Upper lobe of left lung (tissue), 4 donors: ENCODE measurements at regions not wholly inside any gene's neighbourhood (a gene's known extent, or its start where the extent isn't known, plus 50 kb on each side); places are given as distances from the start of the nearest gene placed in this dataset.

ENCODE experiments used
- EP300 ChIP-seq, 4 donors: sonication (generic); formaldehyde crosslinking; IDR thresholded peaks; one replicate each; pipeline ENCODE4 v1.5.1; 2017; ENCODE audit warnings: antibody characterized with exemption in 4 of 4, control low read depth in 2 of 4
- POLR2A ChIP-seq, 4 donors: fragments of 450-650 bp; IDR thresholded peaks; one replicate each; pipeline ENCODE4 v1.5.1; 2016 to 2017; ENCODE audit warnings: antibody characterized with exemption in 4 of 4, mild to moderate bottlenecking in 2 of 4
- POLR2AphosphoS5 ChIP-seq, 2 donors: sonication (generic); formaldehyde crosslinking; IDR thresholded peaks; one replicate each; pipeline ENCODE4 v1.5.1; 2017; ENCODE audit warnings: antibody characterized with exemption in 2 of 2
- TF ChIP-seq, protein P1 (sequence below), 6 experiments: fragments of 450-650 bp in 4 of 6; fragments of 200-600 bp in 2 of 6; sonication (generic) in 2 of 6; IDR thresholded peaks; one replicate each; pipeline ENCODE4 v1.5.1; 2016 to 2019; ENCODE audit warnings: antibody characterized with exemption in 6 of 6

DNA sequence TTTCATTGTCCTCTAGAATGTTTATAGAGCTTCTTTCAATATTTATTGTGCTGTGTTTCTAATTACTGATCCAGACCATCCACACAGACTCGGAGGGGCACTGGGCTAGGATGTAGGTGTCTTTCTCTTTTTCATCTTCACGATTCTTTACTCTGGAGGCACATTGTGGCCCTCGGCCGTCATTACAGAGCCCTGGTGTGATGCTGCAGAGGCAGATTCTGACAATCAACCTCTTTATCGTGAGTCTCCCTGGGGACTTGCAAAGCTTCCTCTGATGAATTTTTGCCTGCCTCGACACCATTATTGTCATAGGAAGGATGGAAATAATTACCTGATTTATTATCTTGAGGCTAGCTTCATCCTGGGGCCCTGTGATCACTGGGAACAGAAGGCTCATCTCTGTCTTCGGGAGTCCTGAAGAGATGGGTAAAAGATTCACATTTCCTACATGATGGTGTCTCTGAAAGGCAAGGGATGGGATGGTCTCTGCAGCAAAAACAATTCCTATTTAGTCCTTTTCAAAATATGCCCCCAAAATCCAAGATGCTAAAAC is 89.4 kb downstream of the SEC16B start:
- TF ChIP-seq, protein P1, sequence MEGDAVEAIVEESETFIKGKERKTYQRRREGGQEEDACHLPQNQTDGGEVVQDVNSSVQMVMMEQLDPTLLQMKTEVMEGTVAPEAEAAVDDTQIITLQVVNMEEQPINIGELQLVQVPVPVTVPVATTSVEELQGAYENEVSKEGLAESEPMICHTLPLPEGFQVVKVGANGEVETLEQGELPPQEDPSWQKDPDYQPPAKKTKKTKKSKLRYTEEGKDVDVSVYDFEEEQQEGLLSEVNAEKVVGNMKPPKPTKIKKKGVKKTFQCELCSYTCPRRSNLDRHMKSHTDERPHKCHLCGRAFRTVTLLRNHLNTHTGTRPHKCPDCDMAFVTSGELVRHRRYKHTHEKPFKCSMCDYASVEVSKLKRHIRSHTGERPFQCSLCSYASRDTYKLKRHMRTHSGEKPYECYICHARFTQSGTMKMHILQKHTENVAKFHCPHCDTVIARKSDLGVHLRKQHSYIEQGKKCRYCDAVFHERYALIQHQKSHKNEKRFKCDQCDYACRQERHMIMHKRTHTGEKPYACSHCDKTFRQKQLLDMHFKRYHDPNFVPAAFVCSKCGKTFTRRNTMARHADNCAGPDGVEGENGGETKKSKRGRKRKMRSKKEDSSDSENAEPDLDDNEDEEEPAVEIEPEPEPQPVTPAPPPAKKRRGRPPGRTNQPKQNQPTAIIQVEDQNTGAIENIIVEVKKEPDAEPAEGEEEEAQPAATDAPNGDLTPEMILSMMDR (IDR thresholded peaks at IDR 0.05): no peak
- TF ChIP-seq EP300 (IDR thresholded peaks at IDR 0.05): no peak
- no peak for TF ChIP-seq POLR2A (IDR thresholded peaks at IDR 0.05)
- TF ChIP-seq POLR2AphosphoS5 (IDR thresholded peaks at IDR 0.05): no peak
